Stomach (tissue), 8 donors: ENCODE measurements at regions not wholly inside any gene's neighbourhood (a gene's known extent, or its start where the extent isn't known, plus 50 kb on each side); places are given as distances from the start of the nearest gene placed in this dataset.
"Not testable (repeated sequence)": the region's sequence is repeated elsewhere in the genome, so short reads cannot be mapped to it uniquely, and the experiment has no call there.

Source experiments
- DNase-seq, 2 donors: peaks; one replicate each; pipeline versions ENCODE4 v3.0.0 to v3.0.0-alpha.2; 2013 to 2019
- H3K27ac ChIP-seq, 5 donors: fragments of 200-600 bp in 4 of 5; sonication (generic) in 4 of 5; one replicate each; pipeline ENCODE4 v1.5.1; 2013 to 2019; ENCODE audit warnings: mild to moderate bottlenecking in 1 of 5, moderate library complexity in 1 of 5
- H3K27me3 ChIP-seq, 3 donors: fragments of 200-600 bp; sonication (generic); one replicate each; pipeline ENCODE4 v1.5.1; 2017 to 2019; ENCODE audit warnings: mixed run types in 1 of 3
- H3K36me3 ChIP-seq, 4 donors: fragments of 200-600 bp; sonication (generic); 1 replicate in 3 of 4; 2 replicates in 1 of 4; pipeline ENCODE4 v1.5.1; 2016 to 2019
- H3K4me1 ChIP-seq, 4 donors: fragments of 200-600 bp; sonication (generic); one replicate each; pipeline ENCODE4 v1.5.1; 2016 to 2019
- H3K4me3 ChIP-seq, 4 donors: fragments of 200-600 bp; sonication (generic) in 3 of 4; one replicate each; pipeline ENCODE4 v1.5.1; 2016 to 2019; ENCODE audit warnings: mild to moderate bottlenecking in 1 of 4
- H3K9me3 ChIP-seq, 4 donors: fragments of 200-600 bp; sonication (generic); one replicate each; pipeline ENCODE4 v1.5.1; 2016 to 2019
- EP300 ChIP-seq: sonication (generic); formaldehyde crosslinking; IDR thresholded peaks from one replicate; pipeline ENCODE4 v1.6.1; 2017; ENCODE audit warnings: antibody characterized with exemption
- POLR2A ChIP-seq, 4 donors: fragments of 450-650 bp; IDR thresholded peaks; one replicate each; pipeline ENCODE4 v1.6.1; 2016; ENCODE audit warnings: antibody characterized with exemption in 4 of 4, control low read depth in 2 of 4, mild to moderate bottlenecking in 1 of 4, moderate library complexity in 1 of 4
- POLR2AphosphoS5 ChIP-seq, 3 donors: sonication (generic); formaldehyde crosslinking; IDR thresholded peaks; one replicate each; pipeline ENCODE4 v1.6.1; 2016; ENCODE audit warnings: antibody characterized with exemption in 3 of 3
- WGBS, 5 donors: extraction: QIAGEN DNeasy Blood & Tissue Kit in 3 of 5; methylation state at CpG; one replicate each; pipeline versions ENCODE4 v1.1.5 to v1.1.7; 2013 to 2018; 5-methylcytosine and 5-hydroxymethylcytosine counted together
- intact Hi-C: fragments of 100-400 bp; cut with DNase I; formaldehyde crosslinking; loops from one replicate; pipeline ENCODE4 v1.15.1; 2023; ENCODE audit warnings: low total_unique reads
- TF ChIP-seq, protein P1 (sequence below), 7 experiments: fragments of 450-650 bp in 4 of 7; fragments of 200-600 bp in 3 of 7; sonication (generic) in 3 of 7; IDR thresholded peaks; one replicate each; pipeline ENCODE4 v1.5.1; 2016 to 2019; ENCODE audit warnings: antibody characterized with exemption in 7 of 7, control low read depth in 2 of 7, mild to moderate bottlenecking in 1 of 7
- donor health status: healthy with polysubstance abuse.
- donor health status: Bipolar disorder and iron deficiency.
- donor health status: healthy.

DNA sequence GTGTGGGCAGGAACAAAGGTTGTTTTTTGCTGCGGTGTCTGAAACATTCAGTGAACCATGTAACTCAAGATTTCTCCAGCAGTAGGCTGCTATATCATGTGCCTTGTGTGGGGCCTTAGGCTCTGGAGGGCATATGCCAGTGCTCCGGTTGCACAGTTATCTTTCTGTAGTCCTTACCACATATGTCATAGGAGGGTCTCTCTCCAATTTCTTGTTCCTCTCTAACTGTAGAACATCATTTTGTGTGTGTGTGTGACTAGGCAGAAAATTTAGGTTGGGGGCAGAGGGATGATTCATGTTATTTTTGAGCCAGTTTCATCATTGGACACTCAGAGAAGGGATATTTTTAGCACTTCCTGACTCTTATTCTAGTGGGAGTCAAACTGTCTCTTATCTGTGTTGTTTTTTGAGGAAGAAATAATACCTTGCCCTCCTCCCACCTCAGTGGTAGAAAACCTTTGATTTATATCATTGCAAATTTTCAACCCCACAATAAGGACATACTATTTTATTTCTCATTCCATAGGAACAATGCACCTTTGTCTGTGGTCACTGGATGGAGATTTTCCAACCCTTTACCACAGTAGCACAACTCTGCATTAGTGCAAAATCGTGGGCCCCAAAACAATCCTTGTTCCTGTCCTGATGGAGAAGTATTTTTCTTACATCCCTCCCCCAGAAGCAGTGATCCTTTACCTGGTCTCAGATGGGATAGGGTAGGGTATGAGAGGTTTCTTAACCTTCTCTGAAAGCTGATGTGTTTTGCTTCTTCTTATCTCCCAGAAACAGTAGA is 113.9 kb downstream of the CCDC74A start:
- Histone ChIP-seq H3K4me1 (peaks cover 0 to 1% (median 0%) of the 10 kb centered on the region in 4 donors), H3K27ac (no peak overlapping the region), H3K36me3 (no peaks in the 10 kb centered on the region), H3K27me3 (peaks cover 0 to 18% (median 6%) of the 10 kb centered on the region in 3 donors), H3K9me3 (no peaks in the 10 kb centered on the region), H3K4me3 (no peak overlapping the region)
- intact Hi-C loops, result no loop called here
- 62 to 69% (median 65%) methylated on average over 3 of the region's 3 CpGs for WGBS, 5 donors
- DNase-seq, result no peak
- no peak for TF ChIP-seq POLR2A (IDR thresholded peaks at IDR 0.05)
- TF ChIP-seq, protein P1, sequence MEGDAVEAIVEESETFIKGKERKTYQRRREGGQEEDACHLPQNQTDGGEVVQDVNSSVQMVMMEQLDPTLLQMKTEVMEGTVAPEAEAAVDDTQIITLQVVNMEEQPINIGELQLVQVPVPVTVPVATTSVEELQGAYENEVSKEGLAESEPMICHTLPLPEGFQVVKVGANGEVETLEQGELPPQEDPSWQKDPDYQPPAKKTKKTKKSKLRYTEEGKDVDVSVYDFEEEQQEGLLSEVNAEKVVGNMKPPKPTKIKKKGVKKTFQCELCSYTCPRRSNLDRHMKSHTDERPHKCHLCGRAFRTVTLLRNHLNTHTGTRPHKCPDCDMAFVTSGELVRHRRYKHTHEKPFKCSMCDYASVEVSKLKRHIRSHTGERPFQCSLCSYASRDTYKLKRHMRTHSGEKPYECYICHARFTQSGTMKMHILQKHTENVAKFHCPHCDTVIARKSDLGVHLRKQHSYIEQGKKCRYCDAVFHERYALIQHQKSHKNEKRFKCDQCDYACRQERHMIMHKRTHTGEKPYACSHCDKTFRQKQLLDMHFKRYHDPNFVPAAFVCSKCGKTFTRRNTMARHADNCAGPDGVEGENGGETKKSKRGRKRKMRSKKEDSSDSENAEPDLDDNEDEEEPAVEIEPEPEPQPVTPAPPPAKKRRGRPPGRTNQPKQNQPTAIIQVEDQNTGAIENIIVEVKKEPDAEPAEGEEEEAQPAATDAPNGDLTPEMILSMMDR (IDR thresholded peaks at IDR 0.05), result no peak
- no peak for TF ChIP-seq POLR2AphosphoS5 (IDR thresholded peaks at IDR 0.05)

DNA sequence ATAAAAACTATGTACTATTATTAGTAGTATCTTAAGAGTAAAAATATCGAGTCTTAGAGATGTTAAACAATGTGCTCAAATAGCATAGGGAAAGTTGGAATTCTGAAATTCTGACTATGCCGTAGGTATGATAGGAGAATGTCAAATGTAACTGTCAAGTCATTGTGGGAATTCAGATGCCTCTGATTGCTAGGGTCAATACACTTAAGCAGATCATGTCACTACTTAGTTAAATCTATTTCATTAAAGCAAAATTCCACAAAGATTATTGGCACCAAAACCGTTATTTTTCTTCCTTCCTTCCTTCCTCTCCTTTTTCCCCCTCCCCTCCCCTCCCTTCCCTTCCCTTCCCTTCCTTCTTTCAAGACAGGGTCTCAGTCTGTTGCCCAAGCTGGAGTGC is 115.5 kb downstream of the CCDC74A start:
- H3K4me1 ChIP-seq, H3K9me3 ChIP-seq, H3K4me3 ChIP-seq, DNase-seq, intact Hi-C loops, H3K36me3 ChIP-seq, H3K27ac ChIP-seq: not testable (repeated sequence)
- H3K27me3 ChIP-seq, result peaks cover 0 to 29% (median 11%) of the 10 kb centered on the region in 3 donors
- 50 to 61% (median 53%) methylated on average over 3 of the region's 3 CpGs for WGBS, 5 donors

DNA sequence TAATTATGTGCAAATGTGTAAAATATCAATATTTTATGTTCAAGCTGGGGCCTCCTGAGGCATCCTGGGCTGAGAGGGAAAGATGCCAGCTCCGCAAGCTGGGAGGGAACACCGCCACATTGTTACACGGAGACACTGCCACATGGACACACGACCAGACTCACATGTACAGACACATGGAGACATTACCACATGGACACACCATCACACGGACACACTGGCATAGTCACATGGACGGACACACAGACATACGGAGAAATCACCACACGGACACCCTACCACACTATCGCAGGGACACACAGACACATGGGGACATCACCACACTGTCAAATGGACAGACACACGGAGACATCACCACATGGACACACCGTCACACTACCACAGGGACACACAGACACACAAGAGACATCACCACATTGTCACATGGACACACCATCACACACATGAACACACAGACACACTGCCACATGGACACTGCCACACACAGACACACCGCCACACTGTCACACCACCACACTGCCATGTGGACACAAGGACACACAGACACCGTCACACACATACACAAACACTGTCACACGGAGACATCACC is 117.6 kb downstream of the CCDC74A start:
- WGBS, 5 donors, result 83 to 88% (median 86%) methylated on average over 13 to 14 of the region's 14 CpGs

DNA sequence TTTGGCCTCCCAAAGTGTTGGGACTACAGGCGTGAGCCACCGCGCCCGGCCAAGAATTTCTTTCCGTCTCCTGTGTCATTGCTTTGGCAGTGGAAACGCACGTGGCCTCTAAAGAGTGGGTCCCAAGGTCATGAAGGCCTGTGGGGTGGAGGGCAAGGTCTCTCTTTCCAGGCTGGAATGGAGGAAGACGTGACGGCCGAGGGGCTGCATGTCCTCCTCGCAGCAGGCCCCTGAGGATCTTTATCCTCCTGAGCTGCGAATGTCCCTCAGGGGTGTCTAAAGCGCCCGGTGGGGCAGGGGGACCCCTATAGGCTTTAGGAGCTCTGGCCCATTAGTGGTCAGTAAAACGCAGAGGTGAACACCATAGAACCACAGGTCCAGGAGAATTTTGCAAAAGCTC is 118.5 kb downstream of the CCDC74A start:
- H3K27ac ChIP-seq, DNase-seq, H3K36me3 ChIP-seq, intact Hi-C loops, H3K9me3 ChIP-seq, H3K4me1 ChIP-seq, H3K4me3 ChIP-seq: not testable (repeated sequence)
- peaks cover 0 to 33% (median 11%) of the 10 kb centered on the region in 3 donors for H3K27me3 ChIP-seq
- 80 to 85% (median 83%) methylated on average over 14 to 15 of the region's 15 CpGs for WGBS, 5 donors

More for the DNA sequence above, 117.6 kb downstream of the CCDC74A start:
- peaks cover 0 to 5% (median 0%) of the 10 kb centered on the region in 4 donors for H3K4me1 ChIP-seq
- intact Hi-C loops, result no loop called here
- no peak for DNase-seq
- H3K4me3 ChIP-seq, result no peak overlapping the region
- H3K27ac ChIP-seq, result no peak overlapping the region
- peaks cover 0 to 33% (median 11%) of the 10 kb centered on the region in 3 donors for H3K27me3 ChIP-seq
- H3K36me3 ChIP-seq, result no peaks in the 10 kb centered on the region
- TF ChIP-seq POLR2AphosphoS5 (IDR thresholded peaks at IDR 0.05) (no peak), EP300 (no peak), POLR2A (IDR thresholded peaks at IDR 0.05) (no peak)
- TF ChIP-seq, protein P1 (IDR thresholded peaks at IDR 0.05), result no peak
- no peaks in the 10 kb centered on the region for H3K9me3 ChIP-seq

DNA sequence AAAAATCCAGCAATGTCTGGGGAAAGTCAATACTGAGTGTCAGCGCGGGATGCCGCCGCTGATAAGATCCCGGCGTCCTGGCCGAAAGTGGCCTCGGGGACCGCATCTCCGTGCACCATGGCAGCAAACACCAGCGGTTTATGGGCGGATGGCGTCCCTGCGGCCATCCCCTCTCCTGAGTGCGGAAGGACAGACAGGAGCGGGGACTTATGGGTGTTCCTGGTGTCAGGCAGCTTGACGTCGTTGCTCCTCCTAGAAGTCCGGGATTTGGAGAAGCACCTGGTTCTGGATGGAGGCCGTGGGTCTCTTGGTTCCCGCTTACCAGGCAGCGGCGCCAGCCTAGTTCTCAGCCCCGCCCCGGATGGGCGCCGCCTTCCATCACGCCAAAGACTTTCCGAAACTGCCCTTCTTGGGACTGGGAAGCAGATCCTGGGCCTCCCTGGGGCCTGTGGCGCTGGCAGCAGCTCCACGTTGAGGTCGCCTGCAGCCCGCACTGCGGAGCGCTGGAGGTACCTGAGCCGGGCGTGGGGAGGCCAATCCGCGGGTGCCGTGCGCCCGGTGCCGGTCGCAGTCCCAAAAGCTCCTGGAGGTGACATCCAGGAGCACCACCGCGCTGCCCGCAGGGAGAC is 119.1 kb downstream of the CCDC74A start:
- no peak for TF ChIP-seq POLR2A (IDR thresholded peaks at IDR 0.05)
- TF ChIP-seq EP300, result no peak
- TF ChIP-seq POLR2AphosphoS5 (IDR thresholded peaks at IDR 0.05), result no peak
- Histone ChIP-seq H3K9me3 (no peaks in the 10 kb centered on the region), H3K36me3 (no peaks in the 10 kb centered on the region), H3K27ac (no peak overlapping the region), H3K4me3 (peak overlapping the region in 1 of 4 donors; percentile 8), H3K27me3 (peaks cover 0 to 33% (median 11%) of the 10 kb centered on the region in 3 donors), H3K4me1 (peaks cover 0 to 5% (median 0%) of the 10 kb centered on the region in 4 donors)
- DNase-seq, result no peak
- intact Hi-C loops, result no loop called here
- 27 to 52% (median 32%) methylated on average over 24 to 47 of the region's 47 CpGs for WGBS, 5 donors

DNA sequence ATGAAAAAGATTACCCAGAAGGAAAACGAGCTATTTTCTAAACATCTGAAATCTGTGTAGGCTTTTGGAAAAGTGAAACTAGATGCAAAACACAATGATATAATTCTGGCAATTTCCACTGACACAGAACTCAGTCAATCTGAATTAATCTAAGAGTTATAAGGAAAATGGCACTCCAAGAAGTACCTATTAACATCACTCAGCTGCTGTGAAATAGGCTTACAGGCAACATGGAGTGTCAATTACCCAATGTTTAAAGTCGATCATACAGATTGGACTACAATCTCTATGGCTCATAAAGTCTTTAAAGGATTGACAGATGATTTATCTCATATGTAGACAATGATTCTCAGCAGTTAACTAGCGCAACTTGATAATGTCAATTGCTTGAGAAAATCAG is 120.9 kb downstream of the CCDC74A start:
- H3K9me3 ChIP-seq, H3K4me3 ChIP-seq, H3K4me1 ChIP-seq, H3K27ac ChIP-seq, H3K36me3 ChIP-seq, DNase-seq, intact Hi-C loops: not testable (repeated sequence)
- H3K27me3 ChIP-seq, result peaks cover 0 to 33% (median 11%) of the 10 kb centered on the region in 3 donors
- 57 to 72% (median 65%) methylated on average over 3 of the region's 3 CpGs for WGBS, 5 donors

DNA sequence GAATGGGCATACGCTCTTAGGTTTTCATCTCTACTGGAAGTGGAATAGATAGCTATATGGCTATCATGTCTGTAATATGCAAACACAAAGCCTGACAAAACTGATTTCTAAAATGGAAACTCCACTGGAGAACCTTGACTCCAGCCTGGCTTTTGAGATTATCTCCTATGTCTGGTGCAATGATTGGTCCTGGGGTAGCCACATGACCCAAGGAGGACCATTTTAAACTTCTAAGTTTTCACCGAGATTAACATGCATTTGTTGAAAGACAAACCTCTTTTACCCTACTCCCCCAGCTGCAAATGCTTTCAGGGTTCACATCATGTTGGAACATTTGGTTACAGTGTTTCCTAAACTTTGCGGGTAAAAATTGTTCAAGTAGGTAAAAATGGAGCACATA is 124.6 kb downstream of the CCDC74A start:
- H3K4me1 ChIP-seq, H3K9me3 ChIP-seq, H3K4me3 ChIP-seq, H3K27ac ChIP-seq, DNase-seq, H3K36me3 ChIP-seq, intact Hi-C loops: not testable (repeated sequence)
- 71 to 95% (median 78%) methylated on average over 3 of the region's 3 CpGs for WGBS, 5 donors
- H3K27me3 ChIP-seq, result peaks cover 0 to 15% (median 0%) of the 10 kb centered on the region in 3 donors

DNA sequence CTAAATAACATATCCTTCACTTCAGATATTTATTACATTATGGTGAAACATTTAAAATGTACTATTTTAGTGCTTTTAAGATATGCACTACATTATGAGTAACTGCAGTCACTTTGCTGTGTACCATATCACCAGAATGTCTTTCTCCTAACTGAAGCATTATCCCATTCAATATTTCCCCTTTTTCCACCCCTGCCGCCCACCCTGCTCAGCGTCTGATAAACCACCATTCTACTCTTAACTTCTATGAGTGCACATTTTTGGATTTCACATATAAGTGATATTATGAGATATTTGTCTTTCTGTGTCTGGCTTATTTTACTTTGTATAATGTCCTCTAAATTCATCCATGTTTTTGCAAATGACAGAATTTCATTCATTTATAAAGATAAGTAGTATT is 126.4 kb downstream of the CCDC74A start:
- 73 to 84% (median 80%) methylated on average over 2 of the region's 2 CpGs for WGBS, 5 donors

More for the DNA sequence above, 126.4 kb downstream of the CCDC74A start:
- H3K27ac ChIP-seq, DNase-seq, H3K4me1 ChIP-seq, intact Hi-C loops, H3K4me3 ChIP-seq, H3K36me3 ChIP-seq, H3K9me3 ChIP-seq: not testable (repeated sequence)
- peaks cover 0 to 13% (median 0%) of the 10 kb centered on the region in 3 donors for H3K27me3 ChIP-seq
